HEK293 (cell line): ENCODE measurements at regions not wholly inside any gene's neighbourhood (a gene's known extent, or its start where the extent isn't known, plus 50 kb on each side); places are given as distances from the start of the nearest gene placed in this dataset.

Source experiments
- CTCF ChIA-PET: fragments of 350-600 bp; formaldehyde crosslinking; extraction: SDS; loops from one replicate; lab custom pipeline; 2021; ENCODE audit warnings: antibody characterized with exemption; lab: Yijun Ruan, JAX
- POLR2A ChIA-PET: fragments of 300-600 bp; formaldehyde crosslinking; extraction: SDS; loops from one replicate; lab custom pipeline; 2020; ENCODE audit warnings: antibody characterized with exemption, inconsistent platforms; lab: Yijun Ruan, JAX
- H3K27ac ChIP-seq: fragments of 200-500 bp; sonication (Bioruptor generic); 2 replicates; pipeline ENCODE4 v1.5.1; 2014; ENCODE audit warnings: low read depth, low read length, control low read depth, inconsistent platforms; ENCODE audit errors: extremely low read depth
- H3K36me3 ChIP-seq, 2 experiments: fragments of 200-500 bp in 1 of 2; sonication (Bioruptor generic) in 1 of 2; 1 replicate in 1 of 2; 2 replicates in 1 of 2; pipeline ENCODE4 v1.5.1; 2014 to 2017; ENCODE audit warnings: inconsistent platforms in 2 of 2, low read length in 2 of 2; ENCODE audit not compliant: control insufficient read depth in 2 of 2, insufficient read depth in 1 of 2
- H3K4me1 ChIP-seq: fragments of 200-500 bp; sonication (Bioruptor generic); 2 replicates; pipeline ENCODE4 v1.5.1; 2014; ENCODE audit warnings: mild to moderate bottlenecking, low read length, inconsistent platforms; ENCODE audit not compliant: control insufficient read depth, insufficient read depth
- H3K4me3 ChIP-seq: 2 replicates; pipeline ENCODE4 v1.5.1; 2011; ENCODE audit warnings: low read depth, mild to moderate bottlenecking, control low read depth, low read length, moderate library complexity
- H3K9me3 ChIP-seq: fragments of 200-500 bp; sonication (Bioruptor generic); 2 replicates; pipeline ENCODE4 v1.5.1; 2014; ENCODE audit warnings: low read depth, low read length, inconsistent platforms; ENCODE audit not compliant: control insufficient read depth, insufficient read depth
- INSM2 ChIP-seq: fragments of 450-650 bp; formaldehyde crosslinking; IDR thresholded peaks from 2 replicates; pipeline ENCODE4 v1.5.1; 2016; ENCODE audit warnings: missing biosample characterization, missing genetic modification characterization
- MYNN ChIP-seq: fragments of 450-650 bp; formaldehyde crosslinking; IDR thresholded peaks from 2 replicates; pipeline ENCODE4 v1.5.1; 2016; ENCODE audit warnings: missing biosample characterization, missing genetic modification characterization, borderline replicate concordance
- OVOL3 ChIP-seq: fragments of 450-650 bp; formaldehyde crosslinking; IDR thresholded peaks from 2 replicates; pipeline ENCODE4 v1.5.1; 2016; ENCODE audit warnings: missing biosample characterization, missing genetic modification characterization
- REST ChIP-seq: fragments of 450-650 bp; formaldehyde crosslinking; IDR thresholded peaks from 2 replicates; pipeline ENCODE4 v1.5.1; 2016; ENCODE audit warnings: missing biosample characterization, missing genetic modification characterization
- SCRT1 ChIP-seq: fragments of 450-650 bp; formaldehyde crosslinking; IDR thresholded peaks from 2 replicates; pipeline ENCODE4 v1.5.1; 2016; ENCODE audit warnings: missing biosample characterization, missing genetic modification characterization, borderline replicate concordance
- SP7 ChIP-seq: fragments of 450-650 bp; formaldehyde crosslinking; IDR thresholded peaks from 2 replicates; pipeline ENCODE4 v1.5.1; 2016; ENCODE audit warnings: missing biosample characterization, missing genetic modification characterization
- TCF7L2 ChIP-seq: IDR thresholded peaks from 2 replicates; pipeline ENCODE4 v1.6.1; 2011; ENCODE audit warnings: low read depth, mild to moderate bottlenecking, inconsistent platforms, low read length, moderate library complexity, borderline replicate concordance
- ZBTB48 ChIP-seq: fragments of 450-650 bp; formaldehyde crosslinking; IDR thresholded peaks from 2 replicates; pipeline ENCODE4 v1.5.1; 2016; ENCODE audit warnings: missing biosample characterization, missing genetic modification characterization
- ZBTB8A ChIP-seq: fragments of 450-650 bp; formaldehyde crosslinking; IDR thresholded peaks from 2 replicates; pipeline ENCODE4 v1.5.1; 2016; ENCODE audit warnings: missing biosample characterization, missing genetic modification characterization
- ZNF112 ChIP-seq: fragments of 450-650 bp; formaldehyde crosslinking; IDR thresholded peaks from 2 replicates; pipeline ENCODE4 v1.5.0; 2017; ENCODE audit warnings: missing biosample characterization, missing genetic modification characterization
- ZNF169 ChIP-seq: fragments of 450-650 bp; formaldehyde crosslinking; IDR thresholded peaks from 2 replicates; pipeline ENCODE4 v1.5.1; 2016; ENCODE audit warnings: missing biosample characterization, missing genetic modification characterization
- ZNF274 ChIP-seq, 2 experiments: fragments of 200-500 bp in 1 of 2; fragments of 450-650 bp in 1 of 2; sonication (Bioruptor generic) in 1 of 2; formaldehyde crosslinking in 1 of 2; IDR thresholded peaks; 2 replicates each; pipeline versions ENCODE4 v1.5.1 to v1.6.1; 2014 to 2016; ENCODE audit warnings: borderline replicate concordance in 1 of 2, inconsistent platforms in 1 of 2, low read length in 1 of 2, missing biosample characterization in 1 of 2, missing genetic modification characterization in 1 of 2
- ZNF398 ChIP-seq: fragments of 450-650 bp; formaldehyde crosslinking; IDR thresholded peaks from 2 replicates; pipeline ENCODE4 v1.5.1; 2017; ENCODE audit warnings: missing biosample characterization, missing genetic modification characterization
- ZNF416 ChIP-seq: fragments of 450-650 bp; formaldehyde crosslinking; IDR thresholded peaks from 2 replicates; pipeline ENCODE4 v1.5.1; 2016; ENCODE audit warnings: missing biosample characterization, missing genetic modification characterization
- ZNF433 ChIP-seq: fragments of 450-650 bp; formaldehyde crosslinking; IDR thresholded peaks from 2 replicates; pipeline ENCODE4 v1.5.1; 2016; ENCODE audit warnings: missing biosample characterization, missing genetic modification characterization, low read depth
- ZNF549 ChIP-seq: fragments of 450-650 bp; IDR thresholded peaks from 2 replicates; pipeline ENCODE4 v1.5.1; 2018; ENCODE audit warnings: missing biosample characterization, missing genetic modification characterization, mild to moderate bottlenecking, inconsistent platforms, moderate library complexity
- ZNF600 ChIP-seq: fragments of 450-650 bp; formaldehyde crosslinking; IDR thresholded peaks from 2 replicates; pipeline ENCODE4 v1.5.1; 2016; ENCODE audit warnings: missing biosample characterization, missing genetic modification characterization
- ZNF610 ChIP-seq: fragments of 450-650 bp; formaldehyde crosslinking; IDR thresholded peaks from 2 replicates; pipeline ENCODE4 v1.5.1; 2016; ENCODE audit warnings: missing biosample characterization, missing genetic modification characterization, borderline replicate concordance
- ZNF776 ChIP-seq: fragments of 450-650 bp; formaldehyde crosslinking; IDR thresholded peaks from 2 replicates; pipeline ENCODE4 v1.5.0; 2017; ENCODE audit warnings: missing biosample characterization, missing genetic modification characterization, borderline replicate concordance

- Histone ChIP-seq H3K27ac (no peak overlapping the region), H3K36me3 (no peaks in the 10 kb centered on the region), H3K9me3 (no peaks in the 10 kb centered on the region), H3K4me3 (no peak overlapping the region), H3K4me1 (no peaks in the 10 kb centered on the region)
- TF ChIP-seq ZNF776 (tag by site-specific recombination) (no peak), ZNF169 (tag by site-specific recombination) (no peak), ZNF416 (tag by site-specific recombination) (no peak), ZNF433 (tag by site-specific recombination) (no peak)
- ChIA-PET CTCF (no interaction called here), POLR2A (no interaction called here)
Measured at GRCh38 chr6:153668758-153669157, 370.3 kb upstream of the OPRM1 start.

GRCh38 chr6:153662982-153663381, 376.1 kb upstream of the OPRM1 start:
- ChIA-PET POLR2A (interaction anchor here (0.7 kb wide), 1 partner anchor 410 kb away, joined by 3 read pairs; no protein-coding TSS in a partner anchor), CTCF (no interaction called here)
- H3K4me3 ChIP-seq = no peak overlapping the region
- no peak overlapping the region for H3K27ac ChIP-seq
- no peaks in the 10 kb centered on the region for H3K4me1 ChIP-seq
- no peaks in the 10 kb centered on the region for H3K9me3 ChIP-seq
- H3K36me3 ChIP-seq = no peaks in the 10 kb centered on the region
- TF ChIP-seq MYNN (no peak), ZNF398 (tag by site-specific recombination) (no peak), SCRT1 (tag by site-specific recombination) (no peak), ZNF112 (tag by site-specific recombination) (no peak), ZBTB8A (tag by site-specific recombination) (no peak), OVOL3 (tag by site-specific recombination) (no peak), ZNF274 (IDR thresholded peaks at IDR 0.05; ENCODE audit: low read length) (no peak), ZNF274 (tag by site-specific recombination; IDR thresholded peaks at IDR 0.05; ENCODE audit: borderline replicate concordance) (no peak), SP7 (tag by site-specific recombination) (no peak), ZNF610 (tag by site-specific recombination) (no peak), REST (tag by site-specific recombination) (no peak), INSM2 (tag by site-specific recombination) (no peak), ZNF600 (tag by site-specific recombination) (no peak), ZNF549 (no peak), TCF7L2 (no peak), ZBTB48 (no peak)
